Hepatocyte (in vitro differentiated cells): ENCODE measurements at regions not wholly inside any gene's neighbourhood (a gene's known extent, or its start where the extent isn't known, plus 50 kb on each side); places are given as distances from the start of the nearest gene placed in this dataset.

Experiments used
- EZH2 ChIP-seq: fragments of 200-600 bp; sonication (generic); IDR thresholded peaks from 2 replicates; pipeline ENCODE4 v1.6.1; 2016; ENCODE audit warnings: antibody characterized with exemption, mild to moderate bottlenecking, borderline replicate concordance
- EZH2phosphoT487 ChIP-seq: fragments of 200-600 bp; sonication (generic); IDR thresholded peaks from one replicate; pipeline ENCODE4 v1.6.1; 2018; ENCODE audit warnings: antibody characterized with exemption, mild to moderate bottlenecking, low read depth, moderate library complexity; ENCODE audit not compliant: unreplicated experiment, severe bottlenecking
- TF ChIP-seq, protein P1 (sequence below): fragments of 200-600 bp; sonication (generic); IDR thresholded peaks from 2 replicates; pipeline ENCODE4 v1.5.1; 2016; ENCODE audit warnings: antibody characterized with exemption, mild to moderate bottlenecking; ENCODE audit not compliant: poor library complexity

- TF ChIP-seq, protein P1, sequence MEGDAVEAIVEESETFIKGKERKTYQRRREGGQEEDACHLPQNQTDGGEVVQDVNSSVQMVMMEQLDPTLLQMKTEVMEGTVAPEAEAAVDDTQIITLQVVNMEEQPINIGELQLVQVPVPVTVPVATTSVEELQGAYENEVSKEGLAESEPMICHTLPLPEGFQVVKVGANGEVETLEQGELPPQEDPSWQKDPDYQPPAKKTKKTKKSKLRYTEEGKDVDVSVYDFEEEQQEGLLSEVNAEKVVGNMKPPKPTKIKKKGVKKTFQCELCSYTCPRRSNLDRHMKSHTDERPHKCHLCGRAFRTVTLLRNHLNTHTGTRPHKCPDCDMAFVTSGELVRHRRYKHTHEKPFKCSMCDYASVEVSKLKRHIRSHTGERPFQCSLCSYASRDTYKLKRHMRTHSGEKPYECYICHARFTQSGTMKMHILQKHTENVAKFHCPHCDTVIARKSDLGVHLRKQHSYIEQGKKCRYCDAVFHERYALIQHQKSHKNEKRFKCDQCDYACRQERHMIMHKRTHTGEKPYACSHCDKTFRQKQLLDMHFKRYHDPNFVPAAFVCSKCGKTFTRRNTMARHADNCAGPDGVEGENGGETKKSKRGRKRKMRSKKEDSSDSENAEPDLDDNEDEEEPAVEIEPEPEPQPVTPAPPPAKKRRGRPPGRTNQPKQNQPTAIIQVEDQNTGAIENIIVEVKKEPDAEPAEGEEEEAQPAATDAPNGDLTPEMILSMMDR: no peak
- TF ChIP-seq EZH2phosphoT487 (no peak), EZH2 (no peak)
Measured at GRCh38 chr14:101116065-101116464, 212.5 kb upstream of the RTL1 start.
